COLO668 (cell line): ENCODE measurements at regions not wholly inside any gene's neighbourhood (a gene's known extent, or its start where the extent isn't known, plus 50 kb on each side); places are given as distances from the start of the nearest gene placed in this dataset.
"Not testable (repeated sequence)": the region's sequence is repeated elsewhere in the genome, so short reads cannot be mapped to it uniquely, and the experiment has no call there.

Experiments
- DNase-seq: peaks from one replicate; lab custom pipeline; 2025; ENCODE audit not compliant: unreplicated experiment; lab: John Stamatoyannopoulos, UW

DNA sequence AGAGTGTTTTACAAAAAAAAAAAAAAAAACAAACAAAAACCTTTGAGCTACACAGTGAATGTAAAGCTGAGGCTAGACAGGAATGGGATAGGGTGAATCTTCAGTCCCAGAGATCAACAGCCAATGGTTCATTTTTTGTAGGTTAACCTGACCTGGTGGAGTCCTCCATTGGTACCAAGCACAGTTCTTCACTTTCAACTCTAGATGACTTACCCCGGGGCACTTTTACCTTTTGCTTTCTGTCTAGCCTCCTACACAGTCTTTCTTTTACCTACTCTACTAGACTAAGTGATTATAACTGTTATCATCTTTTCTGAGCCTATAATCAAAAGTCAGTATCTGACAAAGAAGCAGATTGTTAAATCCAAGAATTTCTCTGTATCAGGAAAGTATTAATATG is 50.9 kb downstream of the ANXA2R start:
- DNase-seq: no peak

DNA sequence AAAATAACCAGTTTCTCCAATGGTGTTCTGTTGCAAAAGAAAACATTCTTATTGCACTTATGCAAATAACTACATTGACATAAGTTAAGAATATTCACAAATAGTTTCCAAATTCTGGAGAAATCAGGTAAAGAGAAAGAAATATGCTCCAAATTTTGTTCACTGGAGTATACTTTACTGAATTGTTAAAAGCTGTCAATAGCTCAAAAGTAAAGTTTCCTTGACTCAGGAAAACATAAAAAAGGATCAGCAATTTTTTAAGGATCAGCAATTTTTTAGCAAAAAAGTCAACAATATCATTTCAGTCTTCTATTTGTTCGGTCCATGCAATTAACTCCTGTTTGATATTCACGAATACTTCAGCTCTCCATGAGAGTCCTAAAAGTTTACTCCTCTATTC is 51.6 kb downstream of the ANXA2R start:
- DNase-seq: no peak

DNA sequence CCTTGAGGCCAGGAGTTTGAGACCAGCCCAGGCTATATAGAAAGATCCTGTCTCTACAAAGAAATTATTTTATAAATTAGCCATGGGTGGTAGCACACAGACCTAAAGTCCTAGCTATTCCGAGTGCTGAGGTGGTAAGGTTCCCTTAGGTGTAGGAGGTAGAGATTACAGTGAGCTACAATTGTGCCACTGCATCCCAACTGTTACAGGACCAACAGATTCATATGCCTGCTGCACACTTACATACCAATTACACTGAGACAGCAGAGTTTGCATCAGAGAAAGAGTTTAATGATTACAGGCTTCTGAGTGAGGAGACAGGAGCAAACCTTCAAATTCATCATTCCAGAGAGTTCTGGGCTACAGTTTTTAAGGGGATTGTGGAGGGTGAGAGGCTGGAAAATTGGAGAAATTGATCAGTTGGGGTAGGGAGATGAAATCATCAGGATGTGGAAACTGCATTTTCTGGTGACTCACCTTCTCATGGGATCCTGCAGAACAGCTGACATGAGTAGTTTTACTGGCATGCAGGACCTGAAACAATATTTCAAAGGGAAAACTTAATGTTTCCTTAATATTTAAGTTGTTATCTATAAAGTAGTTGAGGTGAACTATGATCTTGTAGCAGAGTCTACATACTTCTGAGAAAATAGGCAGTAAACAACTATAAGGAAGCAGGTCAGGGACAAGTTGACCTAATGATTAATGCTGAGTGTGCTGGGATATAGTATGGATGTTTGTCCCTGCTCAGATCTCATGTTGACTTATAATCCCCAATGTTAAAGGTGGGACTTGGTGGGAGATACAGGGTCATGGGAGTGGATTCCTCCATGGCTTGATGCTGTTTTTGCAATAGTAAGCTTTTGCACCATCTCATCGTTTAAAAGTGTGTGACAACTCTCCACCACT is 54.7 kb downstream of the ANXA2R start:
- DNase-seq: no peak

DNA sequence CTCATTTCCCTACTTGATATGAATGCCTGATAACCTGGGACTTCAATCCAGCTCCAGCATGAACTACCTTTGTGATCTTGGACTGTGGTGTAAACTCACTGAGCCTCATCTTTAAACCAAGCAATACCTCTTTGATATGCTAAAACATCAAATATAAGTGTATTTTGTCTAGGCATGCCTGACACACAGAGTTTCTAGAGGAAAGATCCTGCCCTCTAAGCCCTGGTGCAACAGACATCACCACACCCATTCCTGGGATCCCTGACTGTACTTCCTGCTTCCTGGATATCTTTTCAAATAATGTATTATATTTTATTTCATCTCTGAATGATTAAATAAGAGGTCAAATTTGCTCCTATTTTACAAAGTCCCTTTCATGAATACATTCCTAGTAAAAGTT is 55.8 kb downstream of the ANXA2R start:
- no peak for DNase-seq

DNA sequence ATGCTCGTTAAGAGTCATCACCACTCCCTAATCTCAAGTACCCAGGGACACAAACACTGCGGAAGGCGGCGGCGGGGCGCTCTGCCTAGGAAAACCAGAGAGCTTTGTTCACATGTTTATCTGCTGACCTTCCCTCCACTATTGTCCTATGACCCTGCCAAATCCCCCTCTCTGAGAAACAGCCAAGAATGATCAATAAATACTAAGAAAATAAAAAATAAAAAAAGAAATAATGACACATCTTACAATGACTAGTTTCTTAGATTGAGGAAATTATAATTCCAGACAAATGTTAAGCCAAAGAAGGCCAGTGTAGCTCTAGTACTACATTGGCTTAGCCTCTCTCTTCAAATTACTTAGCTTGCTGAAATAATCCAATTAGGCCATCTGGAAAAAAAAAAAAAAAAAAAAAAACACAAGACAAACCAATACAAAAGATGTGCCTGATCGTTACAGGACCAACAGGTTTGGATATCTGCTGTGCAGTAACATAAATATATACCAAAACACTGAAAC is 58.0 kb downstream of the ANXA2R start:
- peak; percentile 83 for DNase-seq

DNA sequence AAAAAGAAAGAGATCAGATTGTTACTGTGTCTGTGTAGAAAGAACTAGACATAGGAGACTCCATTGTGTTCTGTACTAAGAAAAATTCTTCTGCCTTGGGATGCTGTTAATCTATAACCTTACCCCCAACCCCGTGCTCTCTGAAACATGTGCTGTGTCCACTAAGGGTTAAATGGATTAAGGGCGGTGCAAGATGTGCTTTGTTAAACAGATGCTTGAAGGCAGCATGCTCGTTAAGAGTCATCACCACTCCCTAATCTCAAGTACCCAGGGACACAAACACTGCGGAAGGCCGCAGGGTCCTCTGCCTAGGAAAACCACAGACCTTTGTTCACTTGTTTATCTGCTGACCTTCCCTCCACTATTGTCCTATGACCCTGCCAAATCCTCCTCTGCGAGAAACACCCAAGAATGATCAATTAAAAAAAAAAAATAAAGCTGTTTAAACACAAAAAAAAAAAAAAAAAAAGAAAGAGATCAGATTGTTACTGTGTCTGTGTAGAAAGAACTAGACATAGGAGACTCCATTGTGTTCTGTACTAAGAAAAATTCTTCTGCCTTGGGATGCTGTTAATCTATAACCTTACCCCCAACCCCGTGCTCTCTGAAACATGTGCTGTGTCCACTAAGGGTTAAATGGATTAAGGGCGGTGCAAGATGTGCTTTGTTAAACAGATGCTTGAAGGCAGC is 58.6 kb downstream of the ANXA2R start:
- DNase-seq: not testable (repeated sequence)

DNA sequence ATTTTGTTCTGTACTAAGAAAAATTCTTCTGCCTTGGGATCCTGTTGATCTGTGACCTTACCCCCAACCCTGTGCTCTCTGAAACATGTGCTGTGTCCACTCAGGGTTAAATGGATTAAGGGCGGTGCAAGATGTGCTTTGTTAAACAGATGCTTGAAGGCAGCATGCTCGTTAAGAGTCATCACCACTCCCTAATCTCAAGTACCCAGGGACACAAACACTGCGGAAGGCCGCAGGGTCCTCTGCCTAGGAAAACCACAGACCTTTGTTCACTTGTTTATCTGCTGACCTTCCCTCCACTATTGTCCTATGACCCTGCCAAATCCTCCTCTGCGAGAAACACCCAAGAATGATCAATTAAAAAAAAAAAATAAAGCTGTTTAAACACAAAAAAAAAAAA is 59.1 kb downstream of the ANXA2R start:
- DNase-seq: not testable (repeated sequence)

DNA sequence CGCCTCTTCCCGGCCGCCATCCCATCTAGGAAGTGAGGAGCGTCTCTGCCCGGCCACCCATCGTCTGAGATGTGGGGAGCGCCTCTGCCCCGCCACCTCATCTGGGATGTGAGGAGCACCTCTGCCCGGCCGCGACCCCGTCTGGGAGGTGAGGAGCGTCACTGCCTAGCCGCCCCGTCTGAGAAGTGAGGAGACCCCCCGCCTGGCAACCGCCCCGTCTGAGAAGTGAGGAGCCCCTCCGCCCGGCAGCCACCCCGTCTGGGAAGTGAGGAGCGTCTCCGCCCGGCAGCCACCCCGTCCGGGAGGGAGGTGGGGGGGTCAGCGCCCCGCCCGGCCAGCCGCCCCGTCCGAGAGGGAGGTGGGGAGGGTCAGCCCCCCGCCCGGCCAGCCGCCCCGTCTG is 59.7 kb downstream of the ANXA2R start:
- DNase-seq: not testable (repeated sequence)

DNA sequence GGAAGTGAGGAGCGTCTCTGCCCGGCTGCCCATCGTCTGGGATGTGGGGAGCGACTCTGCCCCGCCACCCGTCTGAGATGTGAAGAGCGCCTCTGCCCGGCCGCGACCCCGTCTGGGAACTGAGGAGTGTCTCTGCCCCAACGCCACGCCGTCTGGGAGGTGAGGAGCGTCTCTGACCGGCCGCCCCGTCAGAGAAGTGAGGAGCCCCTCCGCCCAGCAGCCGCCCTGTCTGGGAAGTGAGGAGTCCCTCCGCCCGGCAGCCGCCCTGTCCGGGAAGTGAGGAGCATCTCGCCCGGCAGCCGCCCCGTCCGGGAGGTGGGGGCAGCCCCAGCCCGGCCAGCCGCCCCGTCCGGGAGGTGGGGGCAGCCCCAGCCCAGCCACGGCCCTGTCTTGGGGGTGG is 60.9 kb downstream of the ANXA2R start:
- not testable (repeated sequence) for DNase-seq

DNA sequence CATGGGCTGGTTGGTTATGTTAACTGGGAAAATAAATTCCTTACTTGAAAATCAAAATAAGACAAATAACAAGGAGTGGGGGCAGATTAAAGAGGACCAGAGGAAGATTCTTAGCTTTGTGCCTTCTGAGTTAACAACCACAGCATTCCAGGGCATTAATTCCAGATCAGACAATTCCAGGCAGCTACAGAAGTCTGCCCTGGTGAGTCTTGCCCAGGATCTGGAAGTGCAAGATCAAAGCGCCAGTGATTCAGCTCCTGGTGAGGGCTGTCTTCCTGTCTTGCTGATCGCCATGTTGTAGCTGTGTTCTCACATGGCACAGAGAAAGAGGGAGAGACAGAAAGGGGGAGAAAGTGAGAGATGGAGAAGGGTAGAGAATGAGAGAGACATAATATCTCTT is 65.6 kb downstream of the ANXA2R start:
- no peak for DNase-seq

DNA sequence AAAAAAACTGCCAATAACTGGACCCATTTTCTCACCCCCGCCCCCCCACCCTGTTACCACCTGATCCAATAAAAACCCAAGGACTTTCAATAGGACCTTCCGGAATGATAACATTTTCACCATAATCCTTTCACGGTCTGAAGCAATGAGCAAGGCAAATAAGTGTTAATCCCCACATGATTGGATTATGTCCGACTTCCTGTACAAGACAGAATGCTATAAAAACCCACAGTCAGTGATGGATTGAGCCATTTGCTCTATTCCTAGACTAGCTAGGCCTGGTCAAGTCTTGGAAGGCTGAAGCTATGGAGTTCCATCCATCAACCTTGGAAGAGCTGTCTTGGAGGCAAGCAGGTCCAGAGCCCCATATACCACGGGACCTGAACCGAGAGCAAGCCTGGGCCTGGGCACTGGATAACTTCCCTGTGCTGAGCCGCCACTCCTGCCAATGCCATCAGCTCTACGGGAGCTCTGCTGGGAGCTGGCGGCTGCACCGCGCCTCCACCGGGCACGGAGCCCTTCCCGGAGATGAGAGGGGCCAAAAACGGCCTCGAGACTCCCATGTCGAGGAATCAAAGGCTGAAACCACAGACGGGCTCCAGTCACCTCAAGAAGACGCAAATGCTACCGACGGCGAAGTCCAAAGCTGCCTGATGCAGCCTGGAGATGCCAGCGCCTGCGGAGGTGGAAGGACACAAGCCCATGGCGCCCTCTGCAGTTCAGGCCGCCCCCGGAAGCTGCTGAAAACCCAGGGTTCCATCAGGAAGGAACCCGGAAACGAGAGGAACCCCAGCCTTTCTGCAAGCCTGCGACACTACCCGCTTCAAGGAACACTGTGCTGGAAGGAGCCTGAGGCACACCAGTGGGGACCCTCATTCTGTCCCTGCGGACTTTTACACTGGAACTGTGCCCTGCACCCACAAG is 69.2 kb downstream of the ANXA2R start:
- DNase-seq: peak; percentile 24

DNA sequence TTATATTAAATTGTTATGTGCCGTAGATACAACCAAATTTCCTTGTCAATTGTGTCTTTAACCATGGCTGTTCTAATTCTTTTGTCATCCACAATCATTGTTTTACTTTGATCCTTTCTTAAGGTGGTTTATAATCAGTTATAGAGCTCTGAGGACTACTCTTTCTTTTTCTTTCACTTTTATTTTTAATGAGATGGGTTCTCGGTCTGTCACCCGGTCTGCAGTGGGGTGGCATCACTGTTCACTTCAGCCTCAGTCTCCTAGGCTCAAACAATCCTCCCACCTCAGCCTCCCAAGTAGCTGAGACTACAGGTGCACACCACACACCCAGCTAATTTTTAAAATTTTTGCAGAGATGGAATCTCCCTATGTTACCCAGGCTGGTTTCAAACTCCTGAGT is 74.2 kb downstream of the ANXA2R start:
- no peak for DNase-seq

DNA sequence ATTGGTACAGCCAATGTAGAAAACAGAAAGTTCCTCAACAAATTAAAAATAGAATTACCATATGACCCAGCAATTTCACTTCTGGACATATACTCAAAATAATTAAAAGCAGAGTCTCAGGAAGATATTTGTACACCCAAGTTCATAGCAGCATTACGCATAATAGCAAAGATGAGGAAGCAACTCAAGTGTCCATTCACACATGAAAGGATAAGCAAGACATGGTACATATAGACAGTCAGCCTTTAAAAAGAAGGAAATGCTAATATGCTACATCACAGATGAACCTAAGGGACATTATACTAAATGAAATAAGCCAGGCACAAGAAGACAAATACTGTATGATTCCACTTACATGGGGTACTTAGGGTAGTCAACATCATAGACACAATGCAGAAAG is 76.7 kb downstream of the ANXA2R start:
- no peak for DNase-seq

DNA sequence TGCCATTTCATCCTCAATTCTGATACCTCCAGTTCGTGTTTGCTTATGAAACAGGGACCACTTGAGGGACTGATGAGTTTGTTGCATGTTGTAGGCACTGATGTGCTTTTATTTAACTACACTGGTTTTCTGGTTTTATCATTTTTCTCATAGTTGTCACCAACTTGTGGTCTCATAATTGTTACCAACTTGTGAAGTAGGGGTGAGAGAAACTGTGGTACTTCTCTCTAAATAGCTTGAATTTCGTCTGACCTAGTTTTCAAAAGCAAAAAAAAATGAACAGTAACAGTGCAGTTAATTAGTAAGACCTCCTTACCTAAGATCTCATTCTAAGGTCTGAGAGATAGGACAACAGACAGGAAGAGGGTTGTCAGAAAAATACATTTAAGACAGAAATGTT is 78.0 kb downstream of the ANXA2R start:
- no peak for DNase-seq

DNA sequence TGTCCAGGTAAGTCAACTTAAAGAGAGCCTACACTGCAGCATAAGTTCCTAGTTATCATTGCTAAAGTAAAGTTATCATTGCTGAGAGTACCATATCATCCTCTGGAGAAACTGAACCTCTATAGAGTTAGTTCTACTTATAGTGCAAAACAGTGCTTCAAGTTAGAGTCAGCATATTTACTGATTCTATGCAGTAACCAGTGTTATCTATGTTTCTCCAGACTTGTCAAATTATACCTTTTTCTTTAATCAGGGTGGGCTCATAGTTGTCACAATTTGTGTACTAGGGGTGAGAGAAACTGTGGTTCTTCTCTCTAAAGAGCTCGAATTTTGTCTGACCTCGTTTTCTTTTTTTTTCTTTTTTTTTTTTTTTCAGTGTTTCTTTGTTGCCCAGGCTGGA is 79.6 kb downstream of the ANXA2R start:
- DNase-seq: no peak

DNA sequence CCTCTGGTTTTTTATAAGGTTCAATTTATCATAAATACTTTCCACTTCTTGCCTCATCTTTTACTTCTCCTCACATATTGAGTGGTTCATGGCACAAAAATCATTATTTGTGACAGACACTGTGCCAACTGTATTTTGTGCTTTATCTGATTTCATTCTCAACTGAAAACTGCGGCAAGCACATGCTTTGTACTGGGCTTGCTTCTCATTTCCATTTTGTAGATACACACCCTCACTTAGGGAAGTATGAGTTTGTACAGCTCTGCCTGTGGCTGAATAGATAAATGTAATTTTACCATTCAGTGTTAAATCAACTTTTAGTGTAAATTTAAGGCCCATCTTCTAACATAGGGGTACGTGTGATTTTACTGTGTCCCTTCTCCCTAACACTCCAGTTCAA is 83.6 kb downstream of the ANXA2R start:
- DNase-seq: no peak

DNA sequence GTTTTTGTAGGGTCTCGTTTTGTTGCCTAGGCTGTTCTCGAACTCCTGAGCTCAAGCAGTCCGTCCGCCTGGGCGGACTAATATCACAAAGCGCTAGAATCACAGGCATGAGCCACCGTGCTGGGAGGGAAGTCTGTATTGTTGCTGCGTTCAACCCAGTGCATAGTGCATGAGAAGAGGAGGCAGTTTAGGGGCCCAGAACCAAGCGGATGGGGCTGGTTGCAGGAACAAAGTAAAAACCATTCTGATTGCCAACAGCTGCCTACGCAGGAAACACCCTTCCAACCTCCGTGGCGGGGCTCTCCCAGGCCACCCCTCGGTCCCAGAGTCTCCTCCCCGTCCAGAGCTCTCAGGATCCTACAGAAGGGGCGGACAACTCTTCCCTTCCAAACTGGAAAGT is 87.1 kb downstream of the ANXA2R start:
- DNase-seq: no peak

DNA sequence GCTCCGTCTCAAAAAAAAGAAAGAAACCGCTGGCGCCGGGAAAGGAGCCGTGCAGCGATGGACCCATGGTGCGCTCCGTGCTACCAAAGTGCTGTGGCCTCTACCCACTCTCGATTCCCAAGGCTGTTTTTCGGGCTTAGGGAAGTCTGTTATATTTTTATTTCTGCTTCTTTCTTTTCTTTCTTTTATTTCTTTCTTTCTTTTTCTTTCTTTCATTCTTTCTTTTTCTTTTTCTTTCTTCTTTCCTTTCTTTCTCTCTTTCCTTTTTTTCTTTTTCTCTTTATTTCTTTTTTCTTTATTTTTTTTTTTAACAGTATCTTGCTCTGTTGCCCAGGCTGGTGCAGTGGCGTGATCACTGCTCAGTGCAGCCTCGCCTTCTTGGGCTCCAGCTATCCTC is 87.5 kb downstream of the ANXA2R start:
- no peak for DNase-seq

DNA sequence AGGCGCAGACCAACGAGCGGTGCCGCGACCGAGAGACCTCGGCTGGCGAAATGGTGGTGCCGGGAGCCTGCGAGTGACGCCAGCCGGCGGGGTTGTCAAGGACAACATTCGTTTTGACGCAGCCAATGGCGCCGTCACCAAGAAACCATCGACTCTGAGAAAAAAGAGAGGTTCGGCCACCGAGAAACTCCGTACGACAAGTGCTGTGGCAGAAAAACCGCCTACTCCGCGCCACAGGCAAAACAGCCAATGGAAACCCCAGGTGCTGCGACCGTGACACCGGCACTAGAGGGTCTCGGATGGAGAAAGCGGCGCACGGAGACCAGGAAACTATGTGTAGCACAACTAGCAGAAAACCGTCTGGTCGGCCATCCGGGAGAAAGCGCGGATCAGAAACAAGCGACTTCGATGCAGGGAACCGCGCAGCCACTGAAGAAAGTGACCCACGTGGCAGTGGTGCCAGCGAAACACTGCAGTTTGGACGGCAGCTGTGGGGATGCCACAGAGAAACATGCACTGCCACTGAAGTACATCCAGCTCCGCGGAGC is 88.8 kb downstream of the ANXA2R start:
- DNase-seq: peak; percentile 84

DNA sequence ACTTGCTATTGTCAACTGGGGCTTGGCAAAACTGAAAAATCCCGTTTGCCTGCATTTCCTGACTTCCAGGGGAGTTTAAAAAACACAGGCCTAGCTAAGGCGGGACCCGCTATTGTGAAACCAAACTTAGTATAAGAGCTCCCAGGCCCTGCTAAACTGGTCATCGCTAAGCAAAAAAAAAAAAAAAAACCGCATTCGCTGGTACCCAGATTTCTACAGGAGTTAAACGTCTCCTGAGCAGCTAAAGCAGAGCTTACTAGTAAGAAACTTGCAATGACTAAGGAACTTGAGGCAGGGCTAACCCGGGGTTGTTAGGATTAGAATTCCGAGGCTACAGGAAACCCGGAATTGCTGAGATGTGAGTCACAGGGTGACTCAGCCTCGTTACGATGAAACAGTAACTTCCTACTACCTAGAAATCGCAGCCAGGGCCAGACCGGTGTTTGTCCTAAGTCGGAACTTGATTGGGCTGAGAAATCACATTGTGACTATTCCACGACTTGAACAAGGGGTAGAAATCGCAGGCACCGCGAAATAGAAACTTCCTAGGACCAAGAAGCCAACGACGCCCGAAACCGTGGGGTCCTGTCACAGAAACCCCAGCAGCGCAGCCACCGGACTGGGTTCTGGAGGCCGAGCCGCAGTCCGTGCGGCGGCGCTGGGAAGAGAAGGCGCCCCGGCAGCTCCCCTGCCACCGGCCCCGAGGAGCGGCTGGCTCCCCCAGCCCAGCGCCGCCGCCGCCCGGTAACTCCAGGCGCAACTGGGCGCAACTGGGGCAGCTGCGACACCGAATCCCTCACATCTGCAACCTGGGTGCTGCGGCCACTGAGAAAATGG is 89.4 kb downstream of the ANXA2R start:
- DNase-seq: peak; percentile 84
